HEK293 (cell line): ENCODE measurements at regions not wholly inside any gene's neighbourhood (a gene's known extent, or its start where the extent isn't known, plus 50 kb on each side); places are given as distances from the start of the nearest gene placed in this dataset.

ENCODE experiments used
- CTCF ChIA-PET: fragments of 350-600 bp; formaldehyde crosslinking; extraction: SDS; loops from one replicate; lab custom pipeline; 2021; ENCODE audit warnings: antibody characterized with exemption; lab: Yijun Ruan, JAX
- POLR2A ChIA-PET: fragments of 300-600 bp; formaldehyde crosslinking; extraction: SDS; loops from one replicate; lab custom pipeline; 2020; ENCODE audit warnings: antibody characterized with exemption, inconsistent platforms; lab: Yijun Ruan, JAX
- H3K27ac ChIP-seq: fragments of 200-500 bp; sonication (Bioruptor generic); 2 replicates; pipeline ENCODE4 v1.5.1; 2014; ENCODE audit warnings: low read depth, low read length, control low read depth, inconsistent platforms; ENCODE audit errors: extremely low read depth
- H3K36me3 ChIP-seq, 2 experiments: fragments of 200-500 bp in 1 of 2; sonication (Bioruptor generic) in 1 of 2; 1 replicate in 1 of 2; 2 replicates in 1 of 2; pipeline ENCODE4 v1.5.1; 2014 to 2017; ENCODE audit warnings: inconsistent platforms in 2 of 2, low read length in 2 of 2; ENCODE audit not compliant: control insufficient read depth in 2 of 2, insufficient read depth in 1 of 2
- H3K4me1 ChIP-seq: fragments of 200-500 bp; sonication (Bioruptor generic); 2 replicates; pipeline ENCODE4 v1.5.1; 2014; ENCODE audit warnings: mild to moderate bottlenecking, low read length, inconsistent platforms; ENCODE audit not compliant: control insufficient read depth, insufficient read depth
- H3K4me3 ChIP-seq: 2 replicates; pipeline ENCODE4 v1.5.1; 2011; ENCODE audit warnings: low read depth, mild to moderate bottlenecking, control low read depth, low read length, moderate library complexity
- H3K9me3 ChIP-seq: fragments of 200-500 bp; sonication (Bioruptor generic); 2 replicates; pipeline ENCODE4 v1.5.1; 2014; ENCODE audit warnings: low read depth, low read length, inconsistent platforms; ENCODE audit not compliant: control insufficient read depth, insufficient read depth
- MZF1 ChIP-seq: fragments of 450-650 bp; formaldehyde crosslinking; IDR thresholded peaks from 2 replicates; pipeline ENCODE4 v1.5.1; 2017; ENCODE audit warnings: missing biosample characterization, missing genetic modification characterization, borderline replicate concordance
- SP7 ChIP-seq: fragments of 450-650 bp; formaldehyde crosslinking; IDR thresholded peaks from 2 replicates; pipeline ENCODE4 v1.5.1; 2016; ENCODE audit warnings: missing biosample characterization, missing genetic modification characterization
- ZBTB8A ChIP-seq: fragments of 450-650 bp; formaldehyde crosslinking; IDR thresholded peaks from 2 replicates; pipeline ENCODE4 v1.5.1; 2016; ENCODE audit warnings: missing biosample characterization, missing genetic modification characterization
- ZEB2 ChIP-seq: fragments of 450-650 bp; formaldehyde crosslinking; IDR thresholded peaks from 2 replicates; pipeline ENCODE4 v1.5.1; 2016; ENCODE audit warnings: missing biosample characterization, missing genetic modification characterization
- ZNF138 ChIP-seq: fragments of 450-650 bp; formaldehyde crosslinking; IDR thresholded peaks from 2 replicates; pipeline ENCODE4 v1.5.1; 2016; ENCODE audit warnings: missing biosample characterization, missing genetic modification characterization, borderline replicate concordance
- ZNF354C ChIP-seq: fragments of 450-650 bp; formaldehyde crosslinking; IDR thresholded peaks from 2 replicates; pipeline ENCODE4 v1.5.1; 2016; ENCODE audit warnings: missing biosample characterization, missing genetic modification characterization, low read depth, borderline replicate concordance
- ZNF514 ChIP-seq: fragments of 450-650 bp; formaldehyde crosslinking; IDR thresholded peaks from 2 replicates; pipeline ENCODE4 v1.5.1; 2016; ENCODE audit warnings: missing biosample characterization, missing genetic modification characterization
- ZNF544 ChIP-seq: fragments of 450-650 bp; formaldehyde crosslinking; IDR thresholded peaks from 2 replicates; pipeline ENCODE4 v1.5.0; 2017; ENCODE audit warnings: missing biosample characterization, missing genetic modification characterization
- ZNF560 ChIP-seq: fragments of 450-650 bp; formaldehyde crosslinking; IDR thresholded peaks from 2 replicates; pipeline ENCODE4 v1.5.1; 2017; ENCODE audit warnings: missing biosample characterization, missing genetic modification characterization, borderline replicate concordance
- ZNF596 ChIP-seq: fragments of 450-650 bp; IDR thresholded peaks from 2 replicates; pipeline ENCODE4 v1.5.0; 2018; ENCODE audit warnings: missing biosample characterization, mild to moderate bottlenecking, missing genetic modification characterization, moderate library complexity
- ZNF600 ChIP-seq: fragments of 450-650 bp; formaldehyde crosslinking; IDR thresholded peaks from 2 replicates; pipeline ENCODE4 v1.5.1; 2016; ENCODE audit warnings: missing biosample characterization, missing genetic modification characterization
- ZNF623 ChIP-seq: fragments of 450-650 bp; formaldehyde crosslinking; IDR thresholded peaks from 2 replicates; pipeline ENCODE4 v1.5.1; 2016; ENCODE audit warnings: missing biosample characterization, missing genetic modification characterization
- ZNF624 ChIP-seq: fragments of 450-650 bp; formaldehyde crosslinking; IDR thresholded peaks from 2 replicates; pipeline ENCODE4 v1.5.1; 2017; ENCODE audit warnings: missing biosample characterization, missing genetic modification characterization
- ZNF837 ChIP-seq: fragments of 450-650 bp; formaldehyde crosslinking; IDR thresholded peaks from 2 replicates; pipeline ENCODE4 v1.5.1; 2016; ENCODE audit warnings: missing biosample characterization, missing genetic modification characterization
- ZXDB ChIP-seq: fragments of 450-650 bp; formaldehyde crosslinking; IDR thresholded peaks from 2 replicates; pipeline ENCODE4 v1.5.1; 2016; ENCODE audit warnings: missing biosample characterization, missing genetic modification characterization
- TF ChIP-seq, protein P1 (sequence below): fragments of 450-650 bp; formaldehyde crosslinking; IDR thresholded peaks from 2 replicates; pipeline ENCODE4 v1.5.1; 2016; ENCODE audit warnings: missing biosample characterization, missing genetic modification characterization
- TF ChIP-seq, protein P2 (sequence below): fragments of 450-650 bp; formaldehyde crosslinking; IDR thresholded peaks from 2 replicates; pipeline ENCODE4 v1.5.1; 2016; ENCODE audit warnings: missing biosample characterization, missing genetic modification characterization
- TF ChIP-seq, protein P3 (sequence below): fragments of 450-650 bp; formaldehyde crosslinking; IDR thresholded peaks from 2 replicates; pipeline ENCODE4 v1.5.1; 2016; ENCODE audit warnings: missing biosample characterization, missing genetic modification characterization, borderline replicate concordance
- TF ChIP-seq, protein P4 (sequence below): fragments of 450-650 bp; formaldehyde crosslinking; conservative IDR thresholded peaks from 2 replicates; pipeline ENCODE4 v1.5.1; 2016; ENCODE audit warnings: low read depth, missing biosample characterization, missing genetic modification characterization
- TF ChIP-seq, protein P5 (sequence below): fragments of 450-650 bp; formaldehyde crosslinking; IDR thresholded peaks from 2 replicates; pipeline ENCODE4 v1.5.1; 2017; ENCODE audit warnings: missing biosample characterization, missing genetic modification characterization
- TF ChIP-seq, protein P6 (sequence below): fragments of 450-650 bp; formaldehyde crosslinking; IDR thresholded peaks from 2 replicates; pipeline ENCODE4 v1.5.1; 2016; ENCODE audit warnings: missing biosample characterization, missing genetic modification characterization

DNA sequence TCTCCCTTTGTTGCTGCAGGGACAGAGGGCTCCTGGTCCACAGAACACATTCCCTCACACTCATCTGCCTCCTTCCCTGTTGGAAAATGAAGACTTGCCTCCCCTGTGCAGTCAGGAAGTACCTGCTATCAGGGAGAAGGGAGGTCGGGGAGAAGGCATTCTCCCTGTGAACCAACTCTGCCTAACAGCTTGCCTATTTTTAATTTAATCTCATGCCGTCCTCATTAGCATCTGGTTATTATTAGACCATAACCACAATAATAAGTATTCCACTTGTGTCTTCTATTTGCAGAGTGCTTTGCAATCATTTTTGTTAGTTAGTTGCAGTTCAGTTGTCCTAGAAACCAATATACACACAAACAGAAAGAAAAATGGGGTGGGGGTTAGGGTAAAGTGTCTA is 232.6 kb upstream of the SKOR2 start (continued):
- no peak for TF ChIP-seq SP7 (tag by site-specific recombination)
- no peak for TF ChIP-seq ZBTB8A (tag by site-specific recombination)
- no peak for TF ChIP-seq ZNF837
- TF ChIP-seq, protein P1, sequence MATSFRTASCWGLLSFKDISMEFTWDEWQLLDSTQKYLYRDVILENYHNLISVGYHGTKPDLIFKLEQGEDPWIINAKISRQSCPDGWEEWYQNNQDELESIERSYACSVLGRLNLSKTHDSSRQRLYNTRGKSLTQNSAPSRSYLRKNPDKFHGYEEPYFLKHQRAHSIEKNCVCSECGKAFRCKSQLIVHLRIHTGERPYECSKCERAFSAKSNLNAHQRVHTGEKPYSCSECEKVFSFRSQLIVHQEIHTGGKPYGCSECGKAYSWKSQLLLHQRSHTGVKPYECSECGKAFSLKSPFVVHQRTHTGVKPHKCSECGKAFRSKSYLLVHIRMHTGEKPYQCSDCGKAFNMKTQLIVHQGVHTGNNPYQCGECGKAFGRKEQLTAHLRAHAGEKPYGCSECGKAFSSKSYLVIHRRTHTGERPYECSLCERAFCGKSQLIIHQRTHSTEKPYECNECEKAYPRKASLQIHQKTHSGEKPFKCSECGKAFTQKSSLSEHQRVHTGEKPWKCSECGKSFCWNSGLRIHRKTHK (tag by site-specific recombination): no peak

DNA sequence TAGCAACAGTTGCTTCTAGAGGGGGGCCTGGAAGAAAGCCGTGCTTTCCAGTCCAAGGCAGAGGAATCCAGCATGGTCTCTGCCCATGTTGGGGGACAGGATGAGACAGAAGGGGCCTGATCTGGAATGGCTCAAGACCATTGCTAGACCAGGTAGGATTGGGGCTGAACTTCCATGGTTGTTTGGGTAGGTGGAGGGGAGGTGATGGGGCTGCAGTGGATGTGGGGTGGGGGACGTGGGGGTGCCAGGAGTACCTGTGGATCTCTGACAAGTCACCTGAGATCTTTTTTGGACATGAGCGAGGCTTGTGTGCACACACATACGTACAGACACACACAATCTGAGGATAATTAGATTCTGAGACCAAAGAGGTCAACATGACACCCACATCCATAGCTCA is 228.7 kb upstream of the SKOR2 start:
- CTCF ChIA-PET: interaction anchor here (0.6 to 0.9 kb wide), 2 partner anchors 9 to 60 kb away, joined by 3 read pairs; no protein-coding TSS in a partner anchor
- POLR2A ChIA-PET: no interaction called here
- TF ChIP-seq ZNF138 (tag by site-specific recombination) (no peak), ZEB2 (tag by site-specific recombination) (no peak), ZNF596 (tag by site-specific recombination) (no peak), ZNF514 (tag by site-specific recombination) (no peak), ZNF544 (tag by site-specific recombination) (no peak), ZNF624 (no peak), ZNF600 (no peak), MZF1 (no peak), ZNF560 (no peak), ZXDB (tag by site-specific recombination) (no peak), ZNF354C (no peak), ZNF623 (tag by site-specific recombination) (no peak)
- TF ChIP-seq, protein P2, sequence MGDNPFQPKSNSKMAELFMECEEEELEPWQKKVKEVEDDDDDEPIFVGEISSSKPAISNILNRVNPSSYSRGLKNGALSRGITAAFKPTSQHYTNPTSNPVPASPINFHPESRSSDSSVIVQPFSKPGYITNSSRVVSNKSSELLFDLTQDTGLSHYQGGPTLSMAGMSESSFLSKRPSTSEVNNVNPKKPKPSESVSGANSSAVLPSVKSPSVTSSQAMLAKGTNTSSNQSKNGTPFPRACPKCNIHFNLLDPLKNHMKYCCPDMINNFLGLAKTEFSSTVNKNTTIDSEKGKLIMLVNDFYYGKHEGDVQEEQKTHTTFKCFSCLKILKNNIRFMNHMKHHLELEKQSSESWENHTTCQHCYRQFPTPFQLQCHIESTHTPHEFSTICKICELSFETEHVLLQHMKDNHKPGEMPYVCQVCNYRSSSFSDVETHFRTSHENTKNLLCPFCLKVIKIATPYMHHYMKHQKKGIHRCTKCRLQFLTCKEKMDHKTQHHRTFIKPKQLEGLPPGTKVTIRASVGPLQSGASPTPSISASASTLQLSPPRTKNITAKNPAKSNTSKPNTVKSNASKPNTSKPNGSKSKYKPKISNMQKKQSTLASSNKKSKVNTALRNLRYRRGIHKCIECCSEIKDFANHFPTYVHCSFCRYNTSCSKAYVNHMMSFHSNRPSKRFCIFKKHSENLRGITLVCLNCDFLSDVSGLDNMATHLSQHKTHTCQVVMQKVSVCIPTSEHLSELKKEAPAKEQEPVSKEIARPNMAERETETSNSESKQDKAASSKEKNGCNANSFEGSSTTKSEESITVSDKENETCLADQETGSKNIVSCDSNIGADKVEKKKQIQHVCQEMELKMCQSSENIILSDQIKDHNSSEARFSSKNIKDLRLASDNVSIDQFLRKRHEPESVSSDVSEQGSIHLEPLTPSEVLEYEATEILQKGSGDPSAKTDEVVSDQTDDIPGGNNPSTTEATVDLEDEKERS (tag by site-specific recombination): no peak
- TF ChIP-seq, protein P3, sequence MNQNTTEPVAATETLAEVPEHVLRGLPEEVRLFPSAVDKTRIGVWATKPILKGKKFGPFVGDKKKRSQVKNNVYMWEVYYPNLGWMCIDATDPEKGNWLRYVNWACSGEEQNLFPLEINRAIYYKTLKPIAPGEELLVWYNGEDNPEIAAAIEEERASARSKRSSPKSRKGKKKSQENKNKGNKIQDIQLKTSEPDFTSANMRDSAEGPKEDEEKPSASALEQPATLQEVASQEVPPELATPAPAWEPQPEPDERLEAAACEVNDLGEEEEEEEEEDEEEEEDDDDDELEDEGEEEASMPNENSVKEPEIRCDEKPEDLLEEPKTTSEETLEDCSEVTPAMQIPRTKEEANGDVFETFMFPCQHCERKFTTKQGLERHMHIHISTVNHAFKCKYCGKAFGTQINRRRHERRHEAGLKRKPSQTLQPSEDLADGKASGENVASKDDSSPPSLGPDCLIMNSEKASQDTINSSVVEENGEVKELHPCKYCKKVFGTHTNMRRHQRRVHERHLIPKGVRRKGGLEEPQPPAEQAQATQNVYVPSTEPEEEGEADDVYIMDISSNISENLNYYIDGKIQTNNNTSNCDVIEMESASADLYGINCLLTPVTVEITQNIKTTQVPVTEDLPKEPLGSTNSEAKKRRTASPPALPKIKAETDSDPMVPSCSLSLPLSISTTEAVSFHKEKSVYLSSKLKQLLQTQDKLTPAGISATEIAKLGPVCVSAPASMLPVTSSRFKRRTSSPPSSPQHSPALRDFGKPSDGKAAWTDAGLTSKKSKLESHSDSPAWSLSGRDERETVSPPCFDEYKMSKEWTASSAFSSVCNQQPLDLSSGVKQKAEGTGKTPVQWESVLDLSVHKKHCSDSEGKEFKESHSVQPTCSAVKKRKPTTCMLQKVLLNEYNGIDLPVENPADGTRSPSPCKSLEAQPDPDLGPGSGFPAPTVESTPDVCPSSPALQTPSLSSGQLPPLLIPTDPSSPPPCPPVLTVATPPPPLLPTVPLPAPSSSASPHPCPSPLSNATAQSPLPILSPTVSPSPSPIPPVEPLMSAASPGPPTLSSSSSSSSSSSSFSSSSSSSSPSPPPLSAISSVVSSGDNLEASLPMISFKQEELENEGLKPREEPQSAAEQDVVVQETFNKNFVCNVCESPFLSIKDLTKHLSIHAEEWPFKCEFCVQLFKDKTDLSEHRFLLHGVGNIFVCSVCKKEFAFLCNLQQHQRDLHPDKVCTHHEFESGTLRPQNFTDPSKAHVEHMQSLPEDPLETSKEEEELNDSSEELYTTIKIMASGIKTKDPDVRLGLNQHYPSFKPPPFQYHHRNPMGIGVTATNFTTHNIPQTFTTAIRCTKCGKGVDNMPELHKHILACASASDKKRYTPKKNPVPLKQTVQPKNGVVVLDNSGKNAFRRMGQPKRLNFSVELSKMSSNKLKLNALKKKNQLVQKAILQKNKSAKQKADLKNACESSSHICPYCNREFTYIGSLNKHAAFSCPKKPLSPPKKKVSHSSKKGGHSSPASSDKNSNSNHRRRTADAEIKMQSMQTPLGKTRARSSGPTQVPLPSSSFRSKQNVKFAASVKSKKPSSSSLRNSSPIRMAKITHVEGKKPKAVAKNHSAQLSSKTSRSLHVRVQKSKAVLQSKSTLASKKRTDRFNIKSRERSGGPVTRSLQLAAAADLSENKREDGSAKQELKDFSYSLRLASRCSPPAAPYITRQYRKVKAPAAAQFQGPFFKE (tag by site-specific recombination): no peak
- TF ChIP-seq, protein P4, sequence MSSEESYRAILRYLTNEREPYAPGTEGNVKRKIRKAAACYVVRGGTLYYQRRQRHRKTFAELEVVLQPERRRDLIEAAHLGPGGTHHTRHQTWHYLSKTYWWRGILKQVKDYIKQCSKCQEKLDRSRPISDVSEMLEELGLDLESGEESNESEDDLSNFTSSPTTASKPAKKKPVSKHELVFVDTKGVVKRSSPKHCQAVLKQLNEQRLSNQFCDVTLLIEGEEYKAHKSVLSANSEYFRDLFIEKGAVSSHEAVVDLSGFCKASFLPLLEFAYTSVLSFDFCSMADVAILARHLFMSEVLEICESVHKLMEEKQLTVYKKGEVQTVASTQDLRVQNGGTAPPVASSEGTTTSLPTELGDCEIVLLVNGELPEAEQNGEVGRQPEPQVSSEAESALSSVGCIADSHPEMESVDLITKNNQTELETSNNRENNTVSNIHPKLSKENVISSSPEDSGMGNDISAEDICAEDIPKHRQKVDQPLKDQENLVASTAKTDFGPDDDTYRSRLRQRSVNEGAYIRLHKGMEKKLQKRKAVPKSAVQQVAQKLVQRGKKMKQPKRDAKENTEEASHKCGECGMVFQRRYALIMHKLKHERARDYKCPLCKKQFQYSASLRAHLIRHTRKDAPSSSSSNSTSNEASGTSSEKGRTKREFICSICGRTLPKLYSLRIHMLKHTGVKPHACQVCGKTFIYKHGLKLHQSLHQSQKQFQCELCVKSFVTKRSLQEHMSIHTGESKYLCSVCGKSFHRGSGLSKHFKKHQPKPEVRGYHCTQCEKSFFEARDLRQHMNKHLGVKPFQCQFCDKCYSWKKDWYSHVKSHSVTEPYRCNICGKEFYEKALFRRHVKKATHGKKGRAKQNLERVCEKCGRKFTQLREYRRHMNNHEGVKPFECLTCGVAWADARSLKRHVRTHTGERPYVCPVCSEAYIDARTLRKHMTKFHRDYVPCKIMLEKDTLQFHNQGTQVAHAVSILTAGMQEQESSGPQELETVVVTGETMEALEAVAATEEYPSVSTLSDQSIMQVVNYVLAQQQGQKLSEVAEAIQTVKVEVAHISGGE (tag by site-specific recombination): no peak
- TF ChIP-seq, protein P5, sequence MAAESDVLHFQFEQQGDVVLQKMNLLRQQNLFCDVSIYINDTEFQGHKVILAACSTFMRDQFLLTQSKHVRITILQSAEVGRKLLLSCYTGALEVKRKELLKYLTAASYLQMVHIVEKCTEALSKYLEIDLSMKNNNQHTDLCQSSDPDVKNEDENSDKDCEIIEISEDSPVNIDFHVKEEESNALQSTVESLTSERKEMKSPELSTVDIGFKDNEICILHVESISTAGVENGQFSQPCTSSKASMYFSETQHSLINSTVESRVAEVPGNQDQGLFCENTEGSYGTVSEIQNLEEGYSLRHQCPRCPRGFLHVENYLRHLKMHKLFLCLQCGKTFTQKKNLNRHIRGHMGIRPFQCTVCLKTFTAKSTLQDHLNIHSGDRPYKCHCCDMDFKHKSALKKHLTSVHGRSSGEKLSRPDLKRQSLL (tag by site-specific recombination): no peak
- TF ChIP-seq, protein P6, sequence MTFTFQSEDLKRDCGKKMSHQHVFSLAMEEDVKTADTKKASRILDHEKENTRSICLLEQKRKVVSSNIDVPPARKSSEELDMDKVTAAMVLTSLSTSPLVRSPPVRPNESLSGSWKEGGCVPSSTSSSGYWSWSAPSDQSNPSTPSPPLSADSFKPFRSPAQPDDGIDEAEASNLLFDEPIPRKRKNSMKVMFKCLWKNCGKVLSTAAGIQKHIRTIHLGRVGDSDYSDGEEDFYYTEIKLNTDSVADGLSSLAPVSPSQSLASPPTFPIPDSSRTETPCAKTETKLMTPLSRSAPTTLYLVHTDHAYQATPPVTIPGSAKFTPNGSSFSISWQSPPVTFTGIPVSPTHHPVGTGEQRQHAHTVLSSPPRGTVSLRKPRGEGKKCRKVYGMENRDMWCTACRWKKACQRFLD (tag by site-specific recombination): no peak

More for the DNA sequence above, 228.7 kb upstream of the SKOR2 start:
- Histone ChIP-seq H3K9me3 (no peaks in the 10 kb centered on the region), H3K4me1 (no peaks in the 10 kb centered on the region), H3K4me3 (no peak overlapping the region), H3K27ac (no peak overlapping the region), H3K36me3 (no peaks in the 10 kb centered on the region)
